GM19035 (cell line): ENCODE measurements at regions not wholly inside any gene's neighbourhood (a gene's known extent, or its start where the extent isn't known, plus 50 kb on each side); places are given as distances from the start of the nearest gene placed in this dataset.

Source experiments
- ATAC-seq: cut with Tn5 transposase; IDR thresholded peaks from one replicate; pipeline ENCODE4 v1.9.1; 2021; ENCODE audit not compliant: unreplicated experiment

DNA sequence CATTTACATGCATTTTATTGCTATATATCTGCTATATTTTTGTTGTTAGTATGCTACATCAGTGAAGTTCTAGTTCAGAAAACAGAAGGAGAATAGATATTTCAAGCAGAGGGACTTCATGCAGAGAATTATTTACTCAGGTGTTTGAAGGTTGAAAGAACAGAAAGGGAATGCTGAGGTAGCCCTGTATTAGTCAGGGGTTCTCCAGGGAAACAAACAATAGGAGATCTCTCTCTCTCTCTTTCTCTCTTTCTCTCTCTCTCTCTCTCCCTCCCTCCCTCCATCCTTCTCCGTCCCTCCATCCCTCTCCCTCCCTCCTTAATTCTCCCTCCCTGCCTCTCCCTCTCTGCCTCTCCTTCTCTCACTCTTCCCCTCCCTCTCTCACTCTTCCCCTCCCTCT lies 114.3 kb upstream of the TDRD3 start:
- no peak for ATAC-seq

DNA sequence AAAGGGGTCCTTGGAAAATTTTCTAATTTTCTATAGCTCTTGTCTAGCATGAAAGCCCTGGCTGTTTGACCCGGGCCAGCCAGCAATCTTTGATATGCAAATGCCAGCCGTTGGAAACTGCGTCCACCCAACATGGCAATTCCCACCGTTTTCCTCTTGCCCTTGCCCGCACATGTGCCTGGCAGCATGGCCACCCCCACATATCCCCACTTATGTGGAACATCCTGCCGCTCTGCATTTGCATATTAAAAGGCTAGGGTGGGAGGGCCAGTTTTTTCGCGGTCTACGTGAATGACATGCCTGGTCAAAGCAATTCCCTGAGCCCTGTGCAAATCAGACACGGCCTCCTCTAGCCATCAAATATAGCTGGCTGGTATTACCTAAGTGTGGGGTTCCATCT lies 110.3 kb upstream of the TDRD3 start:
- ATAC-seq, result no peak

DNA sequence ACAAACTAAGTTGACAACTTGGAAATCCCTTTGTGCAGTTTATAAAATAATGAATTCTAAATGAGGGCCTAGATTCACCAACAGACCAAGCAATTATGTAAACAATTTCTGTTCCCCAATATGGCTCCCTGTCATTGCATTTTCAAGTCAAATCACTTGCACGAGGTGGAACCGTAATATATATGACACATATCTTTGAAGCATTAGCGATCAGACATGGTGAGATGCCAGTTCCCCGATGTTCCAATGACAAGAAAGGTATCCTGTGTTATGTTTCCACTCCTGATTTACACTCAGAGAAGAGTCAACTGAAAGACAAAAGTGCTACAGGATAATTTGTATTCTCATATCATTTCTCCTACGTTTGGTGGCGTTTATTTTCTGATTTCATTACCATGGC lies 108.5 kb upstream of the TDRD3 start:
- no peak for ATAC-seq

DNA sequence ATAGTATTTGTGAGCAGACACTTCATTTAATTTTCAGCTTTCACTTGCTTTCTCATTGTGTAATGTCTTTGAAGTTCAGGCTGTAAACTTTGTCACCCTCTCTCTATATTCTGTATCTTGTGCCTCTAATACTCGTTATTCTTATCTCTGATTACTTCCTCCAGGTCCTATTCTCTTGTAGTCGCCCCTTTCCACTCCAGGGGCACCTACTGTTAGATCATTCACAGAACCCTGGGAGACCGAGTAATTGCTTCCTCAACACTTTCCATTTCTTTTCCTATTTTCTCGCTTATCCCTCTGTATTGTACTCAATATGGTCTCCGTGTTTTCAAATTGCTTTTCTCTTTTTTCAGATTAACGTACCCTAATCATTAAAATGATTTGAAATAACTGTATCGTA lies 93.9 kb upstream of the TDRD3 start:
- ATAC-seq, result no peak

DNA sequence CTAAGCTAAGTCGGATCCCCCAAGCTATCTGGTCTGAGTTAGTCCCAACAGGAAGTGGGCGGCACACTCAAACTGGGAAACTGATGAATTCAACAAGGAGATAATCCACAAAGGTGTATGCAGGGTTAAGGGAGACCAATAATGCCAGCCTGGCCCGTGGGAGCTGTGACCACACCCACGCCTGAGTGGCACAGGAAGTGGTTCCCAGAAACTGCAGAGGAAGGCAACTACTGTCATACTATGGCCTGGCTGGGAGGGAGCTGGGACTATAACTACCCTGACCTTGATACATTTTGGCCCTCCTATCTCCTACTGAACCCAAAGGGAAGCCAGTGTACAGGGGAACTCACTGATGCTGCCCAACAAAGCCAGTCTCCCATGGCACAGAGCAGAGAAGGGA lies 85.5 kb upstream of the TDRD3 start:
- no peak for ATAC-seq

DNA sequence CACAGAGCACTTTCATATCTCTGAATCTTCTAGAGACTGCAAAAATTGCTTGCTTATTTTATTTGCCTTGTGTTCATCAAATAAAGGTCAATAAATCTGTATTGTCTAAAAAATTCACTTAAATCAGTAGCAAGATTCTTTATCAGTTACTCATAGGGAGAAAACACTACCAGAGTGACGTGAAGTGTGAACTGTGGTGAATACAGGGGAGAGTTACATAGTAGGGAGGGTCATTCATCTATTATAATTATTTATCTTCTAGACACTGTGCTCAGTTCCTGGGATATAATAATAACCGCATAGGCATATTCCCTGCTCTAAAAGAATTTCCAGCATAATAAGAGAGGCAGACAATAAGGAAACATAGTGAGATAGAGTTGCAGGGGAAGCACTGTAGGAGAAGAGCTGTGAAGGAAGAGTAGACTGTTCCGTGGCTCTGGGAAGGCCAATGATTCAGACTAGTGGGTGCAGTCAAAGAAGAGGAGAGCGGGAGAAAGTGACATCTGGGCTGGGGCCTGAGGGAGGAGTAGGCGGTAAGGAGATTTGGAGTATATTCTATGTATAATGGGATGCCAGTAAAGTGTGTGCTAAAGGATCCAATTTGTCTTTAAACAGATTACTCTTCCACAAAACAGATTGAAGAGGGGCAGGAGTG lies 84.0 kb upstream of the TDRD3 start:
- ATAC-seq, result no peak

DNA sequence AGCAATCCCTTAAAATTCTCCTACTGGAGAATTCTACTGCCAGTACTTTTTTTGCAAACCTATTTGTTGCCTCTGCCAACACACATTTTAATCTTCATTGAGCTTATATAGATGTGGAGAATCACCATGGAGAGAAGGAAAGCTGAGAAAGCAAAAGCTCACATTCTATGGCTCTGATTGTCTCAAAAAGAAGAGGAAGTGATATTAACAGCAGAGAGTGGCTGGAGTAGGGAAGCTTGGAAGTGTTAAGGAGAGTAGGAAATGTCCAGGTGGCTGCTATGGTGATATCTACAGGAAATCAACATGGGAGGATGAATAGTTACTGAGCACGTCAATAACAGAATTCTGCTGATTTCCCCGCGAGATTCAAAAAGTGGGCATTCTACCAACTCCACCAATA lies 78.8 kb upstream of the TDRD3 start:
- no peak for ATAC-seq

DNA sequence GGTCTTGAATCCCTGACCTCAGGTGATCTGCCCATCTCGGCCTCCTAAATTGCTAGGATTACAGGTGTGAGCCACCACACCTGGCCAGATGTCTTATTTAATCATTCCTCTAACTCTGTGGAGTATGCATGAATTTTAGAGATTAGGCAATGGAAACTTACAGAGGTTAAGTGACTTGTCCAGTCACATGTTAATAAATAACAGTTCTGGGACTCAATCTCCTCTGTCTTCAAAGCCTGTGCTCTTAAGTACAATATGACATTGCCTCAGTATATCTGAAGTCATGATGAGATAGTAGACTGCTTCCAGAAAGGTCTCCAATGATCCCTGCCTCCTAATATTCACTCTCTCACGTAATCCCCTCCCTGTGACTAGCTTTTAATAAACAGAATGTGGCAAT lies 72.9 kb upstream of the TDRD3 start:
- no peak for ATAC-seq

DNA sequence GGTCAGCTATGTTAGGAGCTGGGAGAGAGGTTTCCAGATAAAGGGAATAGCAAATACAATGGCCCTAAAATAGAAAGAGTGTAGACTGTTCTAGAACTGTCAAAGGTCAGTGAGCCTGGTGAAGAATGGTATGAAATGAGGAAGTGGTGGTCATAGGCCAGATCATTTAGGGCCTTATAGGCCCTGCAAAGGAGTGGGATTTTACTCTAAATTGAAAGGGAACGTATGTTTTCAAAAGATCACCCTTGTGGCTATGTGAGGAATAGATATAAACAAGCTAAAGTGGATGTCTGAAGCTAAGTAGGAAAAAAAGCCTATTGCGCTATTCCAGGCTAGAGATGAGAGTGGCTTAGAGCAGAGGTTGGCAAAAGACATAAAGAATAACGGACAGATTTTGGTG lies 70.7 kb upstream of the TDRD3 start:
- no peak for ATAC-seq

DNA sequence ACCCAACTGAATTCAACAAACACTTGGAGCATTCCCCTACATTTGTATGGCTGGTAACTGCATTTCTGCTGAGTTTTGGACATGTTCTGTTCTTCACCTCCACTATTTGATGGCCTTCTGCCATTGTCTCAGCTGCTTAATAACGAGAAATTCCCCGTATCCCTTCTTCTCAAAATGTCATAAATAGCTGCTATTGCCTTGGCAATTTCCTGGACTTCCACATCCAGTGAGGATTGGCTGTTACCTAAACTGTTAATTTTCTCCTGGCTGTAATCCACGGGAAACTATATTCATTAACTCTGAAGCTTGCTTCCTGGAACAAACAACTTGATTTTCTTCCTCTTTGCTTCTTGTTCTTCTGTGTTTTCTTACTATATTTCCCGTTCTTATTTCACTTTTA lies 69.5 kb upstream of the TDRD3 start:
- ATAC-seq, result no peak

DNA sequence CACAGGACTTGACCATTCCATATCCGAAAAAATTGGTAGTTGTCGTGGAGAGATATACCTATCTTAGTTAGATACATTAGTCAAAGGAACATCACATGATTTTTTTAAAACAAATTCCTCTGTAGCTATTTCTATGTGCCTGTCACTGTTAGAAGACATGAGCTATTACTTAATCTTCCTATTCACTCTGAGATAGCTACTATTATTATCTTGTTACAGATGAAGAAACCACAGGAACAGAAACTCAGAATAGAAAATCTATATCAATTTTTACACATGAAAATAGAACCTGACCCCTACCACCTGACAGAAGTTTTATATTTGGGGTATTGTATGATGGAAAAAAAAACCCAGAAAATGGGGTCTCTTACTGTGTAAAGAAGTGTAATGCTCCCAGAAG lies 68.9 kb upstream of the TDRD3 start:
- no peak for ATAC-seq

DNA sequence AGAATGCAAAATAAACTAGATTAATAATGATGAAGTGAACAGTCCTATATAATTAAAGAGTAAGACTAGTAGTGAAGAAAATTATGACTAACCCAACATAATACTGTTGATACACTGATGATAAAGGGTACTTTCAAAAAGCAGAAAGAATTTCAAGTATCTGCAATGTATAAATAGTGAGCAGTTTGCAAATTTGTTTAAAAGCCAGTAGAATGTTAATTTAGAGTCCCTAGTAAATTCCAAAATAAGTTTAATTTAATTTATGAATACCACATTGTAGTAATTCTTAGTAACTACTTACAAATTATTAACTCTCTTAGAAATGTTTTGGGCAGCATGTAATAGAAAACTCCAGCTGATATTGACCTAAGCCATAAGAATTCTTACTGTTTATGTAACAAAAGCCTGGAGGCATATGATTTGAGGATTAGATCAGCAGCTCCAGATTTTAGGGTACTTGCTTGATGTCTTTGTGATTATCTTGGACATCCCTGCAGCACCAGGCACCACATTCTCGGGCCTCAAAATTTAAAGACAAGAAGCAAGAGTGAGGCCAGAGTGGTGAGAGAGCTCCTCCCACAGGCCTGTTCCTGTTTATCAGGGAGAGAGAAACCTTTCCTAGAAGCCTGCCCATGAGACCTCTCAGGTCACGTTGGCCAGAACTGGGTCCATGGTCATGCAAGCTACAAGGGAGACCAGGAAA lies 67.6 kb upstream of the TDRD3 start:
- peak; percentile 60 for ATAC-seq

DNA sequence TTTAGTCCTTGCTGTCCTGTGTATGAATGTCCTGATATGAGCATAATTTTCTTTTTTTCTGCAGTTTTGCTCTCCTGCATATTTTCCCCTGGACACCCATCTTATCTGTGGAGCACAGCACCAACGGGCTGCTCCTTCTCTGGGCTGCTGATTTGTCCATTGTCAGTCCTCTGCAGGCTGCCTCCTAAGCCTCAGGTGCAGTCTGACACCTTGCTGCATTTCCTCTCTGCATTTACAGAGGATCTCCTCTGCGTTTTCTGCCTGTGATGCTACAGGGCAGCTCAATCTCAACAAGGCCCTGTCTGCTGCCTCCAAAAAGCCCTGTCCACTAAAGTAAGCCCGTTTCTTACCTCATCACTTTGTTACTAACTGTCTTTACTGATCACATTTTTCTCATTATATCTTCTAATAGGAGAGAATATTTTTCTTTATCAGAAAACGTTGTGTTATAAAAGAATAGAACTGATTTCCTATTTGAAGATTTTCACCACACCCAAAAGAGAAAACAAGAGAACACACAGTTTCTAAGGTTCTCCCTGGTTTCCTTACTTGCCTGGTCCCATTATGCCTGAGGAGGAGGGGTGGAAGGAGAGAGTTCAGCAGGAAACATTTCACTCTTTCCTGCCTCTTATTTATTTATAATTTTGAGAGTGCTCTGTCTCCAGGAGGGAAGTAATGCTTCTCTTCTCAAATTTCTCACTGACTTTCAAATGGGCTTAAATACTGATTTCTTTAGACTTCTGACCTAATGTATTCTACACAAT lies 65.6 kb upstream of the TDRD3 start:
- no peak for ATAC-seq

DNA sequence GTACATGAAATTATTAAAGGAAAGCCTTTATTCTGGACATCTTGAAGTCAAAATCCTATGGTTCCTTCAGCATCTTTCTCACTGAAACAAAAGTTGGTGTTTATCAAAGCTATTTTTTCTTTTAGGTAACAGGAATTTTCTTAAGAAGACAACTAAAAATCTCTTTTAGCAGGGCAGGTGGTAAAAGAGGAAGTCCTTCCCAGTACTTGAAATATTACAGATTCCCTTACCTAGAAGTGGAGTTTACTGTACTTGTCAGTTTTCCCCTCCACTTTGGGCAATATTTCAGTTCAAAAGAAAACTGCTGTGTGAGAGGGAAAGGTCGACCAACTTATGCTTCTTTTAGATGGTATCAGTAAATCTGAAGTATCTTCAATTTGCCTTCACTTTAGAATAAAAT lies 64.3 kb upstream of the TDRD3 start:
- ATAC-seq, result no peak

DNA sequence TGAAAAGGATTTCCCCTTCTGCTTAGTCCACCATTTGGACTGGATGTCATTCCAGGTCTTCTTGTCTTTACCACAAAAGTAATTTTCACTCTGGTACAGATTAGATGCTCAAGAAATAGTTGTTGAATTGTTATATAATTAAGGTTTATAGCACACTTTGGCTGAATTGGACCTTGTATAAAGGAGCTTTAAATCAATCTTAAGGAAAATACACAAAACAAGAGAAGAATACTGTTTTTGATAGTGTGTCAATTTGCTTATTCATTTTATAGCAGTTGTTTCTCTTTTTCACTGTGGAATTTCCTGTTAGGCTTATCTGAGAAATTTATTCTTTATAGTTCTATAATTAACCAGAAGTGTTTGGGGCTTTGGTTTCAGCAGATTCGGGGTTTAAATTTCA lies 62.7 kb upstream of the TDRD3 start:
- ATAC-seq, result no peak

DNA sequence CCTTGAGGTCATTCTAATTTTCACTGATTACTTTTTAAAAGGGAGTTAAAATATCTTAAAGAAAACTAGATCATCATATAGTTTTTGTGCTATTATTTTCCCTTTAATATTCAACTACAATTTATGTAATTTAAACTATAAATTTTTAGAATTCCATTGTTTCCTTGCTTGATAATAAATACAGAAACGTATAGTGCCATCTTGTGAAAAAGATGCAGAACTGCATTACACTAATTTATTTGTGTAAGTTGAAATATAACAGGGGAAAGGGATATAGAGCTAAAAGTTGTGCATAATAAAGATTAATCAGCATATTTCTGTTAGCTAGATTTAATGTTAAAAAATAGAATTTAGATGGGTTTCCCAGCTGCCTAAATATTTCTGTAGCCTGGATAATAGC lies 61.5 kb upstream of the TDRD3 start:
- ATAC-seq, result no peak

DNA sequence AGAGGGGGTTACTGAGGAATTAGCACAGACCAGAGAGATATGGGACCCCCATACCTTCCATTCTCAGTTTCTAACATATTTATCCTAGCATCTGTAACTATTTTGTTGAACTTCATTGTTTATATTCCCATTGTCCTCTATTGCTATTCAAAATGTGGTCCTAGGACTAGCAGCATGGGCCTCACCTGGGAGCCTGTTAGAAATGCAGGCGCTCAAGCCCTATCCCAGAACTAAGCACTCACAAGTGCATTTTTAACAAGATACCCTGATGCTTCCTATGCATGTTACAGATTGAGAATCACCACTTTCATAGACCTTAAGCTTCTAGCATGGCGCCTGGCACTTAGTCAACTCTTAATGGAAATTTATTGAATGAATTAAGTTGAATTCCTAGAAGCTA lies 58.3 kb upstream of the TDRD3 start:
- ATAC-seq, result no peak

DNA sequence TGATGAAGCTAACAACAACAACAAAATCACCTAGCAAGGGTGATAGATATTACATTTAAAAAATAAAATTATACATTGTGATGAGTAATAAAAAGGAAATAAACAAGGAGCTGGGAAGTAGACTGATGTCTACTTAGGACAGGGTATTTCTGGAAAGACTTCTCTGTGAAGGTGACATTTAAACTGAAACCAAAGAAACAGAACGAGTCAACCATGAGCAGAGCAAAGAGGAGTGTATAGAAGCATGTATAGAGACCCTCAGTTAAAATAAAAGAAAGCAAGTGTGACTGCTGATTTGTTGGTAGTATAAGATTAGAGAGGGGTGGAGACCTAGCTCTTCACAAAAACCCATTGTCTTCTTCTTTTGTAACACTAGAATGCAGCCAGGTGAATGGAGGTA lies 53.0 kb upstream of the TDRD3 start:
- no peak for ATAC-seq

DNA sequence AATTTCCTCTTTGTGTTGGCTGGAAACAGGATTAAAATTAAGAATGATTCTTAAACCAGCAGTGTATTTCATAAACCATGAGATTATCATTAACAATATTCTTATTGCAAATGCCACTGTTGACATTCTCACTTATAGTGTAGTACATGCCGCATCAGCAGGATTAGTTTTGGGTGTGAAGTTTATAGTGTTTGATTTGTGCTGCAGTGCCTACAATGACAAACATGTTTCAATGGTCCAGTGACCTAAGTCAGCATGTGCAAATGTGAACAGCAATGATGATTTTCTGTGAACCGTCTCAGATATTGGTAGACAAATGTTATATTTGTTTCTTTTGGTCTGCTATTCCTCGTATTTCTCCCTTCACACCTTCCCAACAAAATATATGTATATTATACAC lies 49.8 kb upstream of the TDRD3 start:
- no peak for ATAC-seq
